GM21786 (cell line): ENCODE measurements at regions not wholly inside any gene's neighbourhood (a gene's known extent, or its start where the extent isn't known, plus 50 kb on each side); places are given as distances from the start of the nearest gene placed in this dataset.
"Not testable (repeated sequence)": the region's sequence is repeated elsewhere in the genome, so short reads cannot be mapped to it uniquely, and the experiment has no call there.

Source experiments
- ATAC-seq: cut with Tn5 transposase; IDR thresholded peaks from one replicate; pipeline ENCODE4 v1.9.1; 2021; ENCODE audit not compliant: unreplicated experiment

DNA sequence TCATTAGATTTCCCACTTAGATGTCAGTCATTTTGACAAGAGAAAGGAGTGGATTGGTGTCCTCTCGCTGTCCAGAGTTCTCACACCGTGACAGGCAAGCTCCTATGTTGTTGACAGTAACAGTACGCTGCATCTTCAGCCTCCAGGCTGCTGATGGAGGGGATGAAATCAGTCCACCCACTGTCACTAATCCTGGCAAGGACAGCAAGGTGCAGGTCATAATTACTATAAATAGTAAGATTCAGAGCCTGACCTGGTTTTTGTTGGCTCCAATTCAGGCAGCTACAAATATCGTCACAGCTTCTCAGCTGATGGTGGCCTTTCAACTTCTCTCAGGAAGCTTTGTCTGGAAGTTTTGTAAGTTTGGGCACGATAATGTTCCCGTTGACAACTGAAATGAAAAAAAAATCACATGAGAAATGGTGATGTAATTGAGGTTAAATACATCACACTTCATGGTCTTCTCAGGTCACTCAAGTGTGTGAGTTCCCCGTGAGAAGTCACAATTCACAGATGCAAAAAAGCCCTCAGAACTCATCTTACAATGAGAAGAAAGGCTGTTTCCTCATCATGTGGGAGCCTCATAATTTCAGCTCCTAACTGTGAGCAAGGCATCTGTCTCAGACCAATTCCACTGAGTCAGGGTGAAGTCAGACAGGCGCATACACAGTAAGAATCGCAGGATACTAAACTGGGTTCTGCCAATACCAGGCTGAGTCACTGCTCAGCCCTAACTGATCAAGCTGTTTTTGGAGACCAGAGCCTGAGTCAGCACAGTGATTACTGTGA lies 516.9 kb downstream of the RPIA start:
- ATAC-seq = not testable (repeated sequence)

DNA sequence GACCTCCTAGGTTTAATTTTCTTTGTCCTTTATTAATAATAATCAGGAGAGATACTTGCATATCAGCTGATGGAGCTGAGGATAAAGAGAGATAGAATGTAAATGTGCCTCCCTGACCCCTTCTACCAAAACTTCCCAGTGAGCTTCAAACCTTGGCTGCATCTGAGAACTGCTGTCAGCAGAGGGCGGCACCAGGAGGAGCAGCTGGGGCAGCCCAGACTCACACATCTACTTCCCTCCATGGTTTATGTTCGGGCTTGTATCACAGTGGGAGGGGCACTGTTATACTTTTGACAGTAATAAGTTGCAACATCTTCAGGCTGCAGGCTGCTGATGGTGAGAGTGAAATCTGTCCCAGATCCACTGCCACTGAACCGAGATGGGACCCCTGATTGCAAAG lies 521.7 kb downstream of the RPIA start:
- ATAC-seq = not testable (repeated sequence)

DNA sequence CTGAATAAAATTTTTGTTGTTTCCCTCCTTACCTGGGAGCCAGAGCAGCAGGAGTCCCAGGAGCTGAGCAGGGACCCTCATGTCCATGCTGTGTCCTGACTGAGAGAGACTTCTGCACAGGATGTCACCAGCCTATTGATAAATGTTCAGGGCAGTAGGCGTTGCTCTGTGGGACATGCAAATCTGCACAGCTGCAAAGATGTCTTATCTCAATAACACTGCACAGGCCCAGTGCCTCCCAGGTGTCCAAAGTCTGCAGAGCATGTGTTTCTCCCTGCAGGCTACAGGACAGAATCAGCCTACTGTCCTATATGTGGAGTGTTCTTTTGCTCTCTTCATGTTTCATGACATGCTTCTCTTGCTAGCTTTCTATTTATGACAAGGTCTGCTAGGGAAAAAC lies 522.3 kb downstream of the RPIA start:
- ATAC-seq = not testable (repeated sequence)

DNA sequence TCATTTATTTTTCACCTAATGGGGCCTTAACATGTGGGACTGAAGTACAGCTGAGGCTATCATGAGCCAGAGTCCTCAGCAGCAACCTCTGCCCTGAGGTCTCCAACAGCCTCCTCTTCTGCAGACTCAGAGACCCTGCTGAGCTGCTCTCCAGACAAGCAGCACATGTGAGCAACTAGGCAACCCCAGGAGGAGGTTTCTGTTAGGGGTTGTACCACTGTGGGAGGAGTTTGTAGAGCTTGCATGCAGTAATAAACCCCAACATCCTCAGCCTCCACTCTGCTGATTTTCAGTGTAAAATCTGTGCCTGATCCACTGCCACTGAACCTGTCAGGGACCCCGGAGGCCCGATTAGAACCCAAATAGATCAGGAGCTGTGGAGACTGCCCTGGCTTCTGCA lies 530.0 kb downstream of the RPIA start:
- not testable (repeated sequence) for ATAC-seq

DNA sequence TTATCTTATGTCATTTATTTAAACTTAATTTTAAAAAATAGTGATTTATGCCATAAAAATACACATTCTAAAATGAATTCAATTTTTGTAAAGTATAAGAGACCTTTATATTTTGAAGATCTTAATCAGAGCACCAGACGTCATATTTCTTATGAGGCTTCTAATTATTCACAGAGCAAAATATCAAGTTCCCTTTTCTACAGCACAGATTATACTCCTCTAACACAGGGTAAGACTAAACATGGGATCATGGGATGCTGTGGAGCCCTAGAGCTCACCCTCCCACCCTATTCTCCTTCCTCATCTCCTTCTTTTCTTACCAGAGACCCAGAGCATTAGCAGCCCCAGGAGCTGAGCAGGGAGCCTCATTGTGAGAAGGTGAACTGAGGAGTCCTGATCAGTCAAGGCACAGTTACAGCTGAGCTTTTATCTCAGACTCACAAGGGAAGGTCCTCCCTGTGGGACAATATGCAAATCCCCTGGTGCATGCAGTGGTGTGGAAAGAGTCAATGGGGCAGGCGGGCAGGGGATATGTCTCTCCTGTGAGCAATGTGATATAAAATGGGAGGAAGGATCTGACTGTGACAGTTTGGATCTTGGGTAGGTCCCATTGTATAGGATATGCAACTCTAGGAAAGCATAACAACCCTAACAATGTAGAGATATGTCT lies 530.7 kb downstream of the RPIA start:
- not testable (repeated sequence) for ATAC-seq

DNA sequence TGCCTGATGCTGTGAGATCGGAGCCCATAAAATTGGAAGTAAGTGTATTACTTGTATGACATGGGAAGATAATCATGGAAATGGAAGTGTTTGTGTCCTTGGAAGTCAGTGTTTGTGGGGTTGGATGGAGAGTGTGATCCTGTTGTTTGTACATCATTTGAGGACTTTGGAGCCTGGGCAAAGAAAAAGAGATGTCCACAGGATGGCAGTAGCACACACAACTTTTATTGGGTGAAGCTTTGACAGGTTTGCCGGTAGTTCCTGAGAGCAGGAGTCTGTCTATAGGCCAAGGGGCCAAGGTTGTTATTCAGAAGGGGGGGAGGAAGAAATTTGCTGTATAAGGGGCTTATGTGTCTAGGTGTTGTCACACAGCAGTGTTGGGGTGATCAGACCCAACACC lies 533.3 kb downstream of the RPIA start:
- not testable (repeated sequence) for ATAC-seq

DNA sequence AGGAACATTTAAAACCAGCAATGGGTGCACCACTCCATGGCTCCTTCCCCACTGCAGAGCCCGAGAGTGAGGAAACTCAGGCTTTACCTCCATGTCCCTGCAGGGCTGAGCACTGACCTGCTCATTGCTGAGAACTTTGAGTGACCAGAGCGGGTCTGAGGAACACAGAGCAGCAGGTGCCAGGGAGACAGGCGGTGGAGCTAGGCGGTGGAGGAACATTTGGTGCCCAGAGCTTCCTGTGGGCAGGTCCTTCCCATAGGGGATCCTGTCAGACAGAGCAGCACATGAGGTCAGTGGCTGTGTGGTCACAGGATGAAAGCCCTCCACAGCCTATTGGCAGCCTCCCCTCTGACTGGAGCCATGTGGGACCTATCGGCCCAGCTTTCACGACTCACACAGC lies 538.5 kb downstream of the RPIA start:
- ATAC-seq = not testable (repeated sequence)

DNA sequence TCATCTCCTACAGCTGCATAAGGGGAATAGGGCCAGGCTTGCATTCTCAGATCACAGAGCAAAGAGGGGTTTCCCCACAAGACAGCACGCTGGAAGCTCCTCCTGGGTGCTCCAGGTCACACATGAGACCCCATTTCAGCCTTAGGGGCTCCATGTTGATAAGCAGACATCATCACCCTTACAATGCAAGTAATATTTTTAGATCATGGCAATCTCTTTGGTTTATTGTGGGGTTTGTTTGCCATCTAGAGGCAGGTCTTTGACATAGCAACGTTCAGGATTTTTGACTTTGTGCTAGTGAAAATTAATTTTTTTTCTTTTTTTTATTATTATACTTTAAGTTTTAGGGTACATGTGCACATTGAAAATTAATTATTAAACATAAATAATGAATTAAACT lies 539.8 kb downstream of the RPIA start:
- not testable (repeated sequence) for ATAC-seq

DNA sequence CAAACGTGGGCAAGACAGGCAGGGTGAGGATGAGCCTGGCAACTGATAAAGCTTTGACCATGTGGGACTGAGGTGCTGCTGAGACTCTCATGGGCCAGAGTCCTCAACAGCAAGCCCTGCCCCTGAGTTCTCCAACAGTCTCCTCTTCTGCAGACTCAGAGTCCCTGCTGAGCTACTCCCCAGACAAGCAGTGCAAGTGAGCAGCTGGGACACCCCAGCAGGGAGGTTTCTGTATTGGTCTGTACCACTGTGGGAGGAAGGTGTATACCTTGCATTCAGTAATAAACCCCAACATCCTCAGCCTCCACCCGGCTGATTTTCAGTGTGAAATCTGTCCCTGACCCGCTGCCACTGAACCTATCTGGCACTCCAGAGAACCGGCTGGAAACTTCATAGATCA lies 542.5 kb downstream of the RPIA start:
- not testable (repeated sequence) for ATAC-seq

DNA sequence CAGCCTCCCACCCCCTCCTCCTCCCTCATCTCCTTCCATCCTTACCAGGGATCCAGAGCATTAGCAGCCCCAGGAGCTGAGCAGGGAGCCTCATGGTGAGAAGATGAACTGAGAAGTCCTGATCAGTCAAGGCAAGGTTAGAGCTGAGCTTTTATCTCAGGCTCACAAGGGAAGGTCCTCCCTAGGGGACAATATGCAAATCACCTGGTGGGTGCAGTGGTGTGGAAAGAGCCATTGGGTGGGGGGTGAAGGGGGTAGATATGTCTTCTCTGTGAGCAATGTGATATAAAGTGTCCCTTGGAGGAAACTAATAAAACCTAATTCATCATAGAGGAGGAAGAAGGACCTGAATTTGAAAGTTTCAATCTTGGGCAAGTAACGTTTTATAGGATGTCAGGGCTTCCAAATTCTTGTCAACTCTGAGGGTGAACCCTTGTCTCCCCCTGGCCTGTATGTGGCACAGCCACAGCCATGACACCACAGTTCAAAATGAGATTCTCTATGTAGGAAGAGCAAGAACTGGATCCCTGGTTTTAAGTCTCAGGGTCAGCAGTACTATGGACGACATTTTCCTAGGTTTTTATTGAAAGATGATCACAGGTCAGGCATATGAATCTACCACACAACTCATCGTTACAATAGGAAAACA lies 543.5 kb downstream of the RPIA start:
- not testable (repeated sequence) for ATAC-seq

DNA sequence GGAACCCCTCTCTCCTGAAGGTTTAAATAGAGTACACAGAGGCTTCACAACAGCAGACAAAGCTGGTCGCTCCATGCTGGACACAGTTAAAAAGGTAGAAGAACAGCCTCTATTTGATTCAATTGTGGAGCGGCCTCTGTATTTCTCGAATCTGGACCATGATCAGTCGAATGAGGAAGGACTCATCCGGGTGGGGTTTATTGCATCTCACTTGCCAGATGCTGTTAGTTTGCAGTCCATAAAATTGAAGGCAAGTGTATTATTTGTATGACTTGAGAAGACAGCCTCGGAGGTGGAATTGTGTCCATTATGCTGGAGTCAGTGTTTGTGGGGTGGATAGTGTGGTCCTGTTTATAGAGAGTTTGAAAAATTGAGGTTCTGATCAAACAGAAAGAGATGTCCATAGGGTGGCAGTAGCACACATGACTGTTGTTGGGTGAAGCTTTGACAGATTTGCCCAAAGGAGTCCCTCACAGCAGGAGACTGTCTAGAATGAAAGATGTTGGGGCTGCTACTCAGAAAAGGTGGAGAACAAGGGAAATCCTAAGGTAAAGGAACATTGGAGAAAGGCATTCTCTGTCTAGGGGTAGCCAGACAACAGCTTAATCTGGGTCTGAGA lies 545.5 kb downstream of the RPIA start:
- ATAC-seq = not testable (repeated sequence)

DNA sequence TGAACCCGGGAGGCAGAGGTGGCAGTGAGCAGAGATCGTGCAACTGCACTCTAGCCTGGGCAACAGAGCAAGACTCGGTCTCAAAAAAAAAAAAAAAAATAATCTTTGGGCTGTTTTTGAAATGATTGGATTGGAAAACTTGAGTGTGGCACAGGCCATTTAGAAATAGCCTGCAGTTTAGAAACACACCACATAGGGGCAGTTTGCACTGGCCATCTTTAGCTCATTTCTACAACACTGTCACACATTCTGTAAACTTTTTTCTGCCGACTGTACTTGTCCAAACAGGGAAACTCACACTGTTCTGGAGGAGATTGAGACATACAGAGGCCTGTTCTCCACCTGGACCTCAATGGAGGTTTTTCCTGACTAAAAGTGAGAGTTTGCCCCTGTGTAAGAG lies 546.3 kb downstream of the RPIA start:
- ATAC-seq = not testable (repeated sequence)

DNA sequence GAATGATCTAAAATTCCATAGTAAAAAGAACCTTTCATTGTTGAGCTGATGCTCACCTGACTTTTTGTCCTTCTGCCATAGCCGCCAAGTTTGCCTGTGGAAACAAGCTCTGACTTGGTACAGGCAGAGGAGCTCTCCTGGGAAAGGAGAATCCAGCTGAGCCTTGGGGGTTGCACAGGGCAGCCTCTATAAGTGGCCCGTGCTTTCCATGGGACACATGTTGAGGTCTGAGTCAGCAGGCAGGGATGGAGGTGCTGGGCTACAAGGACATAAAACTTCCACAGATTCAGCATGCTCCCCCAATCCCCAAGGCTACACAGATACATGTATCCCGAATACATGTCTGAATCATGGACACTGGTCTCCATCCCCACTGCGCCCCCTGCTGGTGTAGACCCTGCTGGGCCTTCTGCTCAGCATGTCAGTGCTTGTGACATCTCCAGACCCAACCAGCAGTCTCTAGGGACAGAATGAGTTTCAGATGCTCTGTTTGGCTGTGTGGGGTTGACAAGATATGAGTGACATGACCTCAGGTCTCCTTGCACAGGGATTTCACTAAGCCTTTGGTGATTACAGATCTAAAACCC lies 551.7 kb downstream of the RPIA start:
- ATAC-seq = peak; percentile 82

DNA sequence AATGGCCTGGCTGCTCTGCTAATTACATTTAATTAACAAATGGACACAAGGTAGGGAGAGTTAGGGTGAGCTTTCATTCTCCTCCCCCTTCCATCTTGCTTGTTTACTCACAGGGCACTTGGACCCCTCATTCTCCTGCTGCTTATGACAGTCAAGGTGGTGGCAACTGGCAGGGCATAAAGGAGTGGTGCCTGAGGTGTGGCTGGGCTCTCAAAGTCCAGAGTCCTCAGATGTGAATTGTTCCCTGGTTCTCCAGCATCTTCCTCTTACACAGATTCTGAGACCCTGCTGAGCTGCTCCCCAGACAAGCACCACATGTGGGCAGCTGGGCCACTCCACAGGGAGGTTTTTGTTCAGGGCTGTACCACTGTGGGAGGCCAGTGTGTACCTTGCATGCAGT lies 552.9 kb downstream of the RPIA start:
- not testable (repeated sequence) for ATAC-seq

DNA sequence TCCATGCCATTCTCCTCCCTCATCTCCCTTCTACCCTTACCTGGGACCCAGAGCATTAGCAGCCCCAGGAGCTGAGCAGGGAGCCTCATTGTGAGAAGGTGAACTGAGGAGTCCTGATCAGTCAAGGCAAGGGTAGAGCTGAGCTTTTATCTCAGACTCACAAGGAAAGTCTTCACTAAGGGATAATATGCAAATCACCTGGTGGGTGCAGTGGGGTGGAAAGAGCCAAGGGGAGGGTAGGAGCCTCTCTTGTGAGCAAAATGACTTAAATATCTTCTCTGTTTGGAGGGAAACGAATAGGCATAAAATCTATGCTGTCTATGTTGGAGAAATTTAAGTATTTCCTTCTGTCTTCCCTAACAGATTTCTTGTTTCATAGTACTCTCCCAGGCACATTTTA lies 554.0 kb downstream of the RPIA start:
- not testable (repeated sequence) for ATAC-seq

DNA sequence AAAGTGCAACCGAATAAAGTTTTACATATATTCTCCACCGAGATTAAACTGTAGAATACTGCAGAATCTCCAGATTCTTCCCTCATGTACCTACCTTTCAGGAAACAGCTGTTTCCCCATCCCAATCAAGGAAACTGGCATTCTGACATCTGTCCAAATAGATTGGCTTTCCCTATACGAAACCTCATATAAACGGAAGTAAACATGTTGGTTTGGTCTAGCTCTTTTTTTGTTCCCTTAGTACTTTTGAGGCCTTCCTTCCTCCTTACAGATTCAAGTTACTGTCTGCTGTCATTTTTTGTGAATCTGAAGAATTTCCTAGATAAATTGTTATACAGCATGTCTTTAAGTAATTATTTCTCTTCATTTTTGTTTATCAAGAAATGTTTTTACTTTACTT lies 554.6 kb downstream of the RPIA start:
- not testable (repeated sequence) for ATAC-seq

DNA sequence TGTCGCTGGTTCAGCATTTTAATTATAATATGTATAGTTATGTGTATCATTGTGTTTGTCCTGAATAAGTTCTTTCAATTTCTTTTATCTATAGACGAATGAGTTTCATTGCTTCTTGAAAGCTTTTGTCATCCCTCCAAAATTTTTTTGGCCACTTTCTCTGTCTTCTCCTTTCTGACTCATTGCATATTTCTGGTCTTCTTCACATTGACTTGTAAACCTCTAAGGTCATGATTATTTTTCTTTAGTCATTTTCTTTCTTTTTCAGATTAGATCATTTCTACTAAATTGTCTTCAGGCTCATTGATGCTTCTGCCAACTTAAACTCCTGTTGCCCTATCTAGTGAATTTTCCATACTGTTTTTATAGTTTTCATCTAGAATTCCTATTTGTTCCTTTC lies 555.1 kb downstream of the RPIA start:
- ATAC-seq = not testable (repeated sequence)

DNA sequence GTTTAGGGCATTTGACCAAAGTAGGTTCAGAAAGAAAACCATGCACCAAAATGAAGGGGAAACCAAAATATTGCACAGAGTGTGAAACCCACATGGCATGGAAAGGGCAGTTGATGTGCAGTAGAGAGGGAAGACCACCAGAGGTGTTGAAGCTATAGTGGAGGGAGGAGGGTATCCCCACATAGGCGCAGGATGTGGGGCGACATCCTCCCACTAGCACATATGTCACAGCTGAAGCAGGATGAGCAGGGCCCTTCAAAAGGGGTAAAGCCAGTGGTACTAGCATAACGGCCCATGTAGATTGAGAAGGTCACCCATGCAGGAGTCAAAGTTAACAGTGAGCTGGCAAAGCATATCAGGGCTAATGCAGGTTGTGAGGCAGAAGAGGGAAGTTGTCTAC lies 563.5 kb downstream of the RPIA start:
- ATAC-seq = not testable (repeated sequence)

DNA sequence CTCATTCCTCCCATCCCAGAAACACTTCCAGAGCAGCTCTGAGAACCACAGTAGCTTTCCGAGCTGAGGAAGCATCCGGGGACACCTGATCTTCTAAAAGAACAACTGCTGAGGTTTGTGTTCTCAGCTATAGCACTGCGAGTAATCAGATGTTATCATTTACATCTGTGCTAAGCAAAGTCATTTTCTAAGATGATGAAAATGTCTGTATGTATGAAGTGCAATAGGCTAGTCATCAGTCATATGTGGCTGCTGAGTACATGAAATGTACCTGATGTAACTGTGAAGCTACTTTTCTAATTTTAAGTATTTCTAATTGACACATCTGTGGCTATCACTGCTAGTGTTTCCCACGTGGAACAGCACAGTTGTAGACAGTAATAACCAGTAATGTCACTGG lies 582.0 kb downstream of the RPIA start:
- ATAC-seq = not testable (repeated sequence)

DNA sequence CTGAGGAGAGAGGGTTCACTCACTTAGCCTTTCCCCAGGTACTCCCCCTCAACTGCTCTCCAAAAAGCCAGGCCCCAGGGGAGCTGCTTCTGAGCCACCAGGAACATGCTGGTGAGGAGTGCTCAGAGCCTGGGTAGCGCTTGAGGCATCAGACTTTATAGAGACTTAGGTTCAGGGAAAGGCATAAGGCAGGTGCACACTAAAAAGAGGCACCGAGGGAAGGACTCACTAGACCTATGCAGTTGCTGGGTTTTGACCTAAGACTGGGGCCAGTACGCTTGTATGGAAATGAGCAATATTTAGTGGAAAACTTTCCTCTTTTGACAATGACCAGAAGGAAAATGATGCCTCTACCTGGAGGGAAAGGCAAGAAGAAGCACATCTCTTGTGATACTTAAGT lies 589.1 kb downstream of the RPIA start:
- not testable (repeated sequence) for ATAC-seq

DNA sequence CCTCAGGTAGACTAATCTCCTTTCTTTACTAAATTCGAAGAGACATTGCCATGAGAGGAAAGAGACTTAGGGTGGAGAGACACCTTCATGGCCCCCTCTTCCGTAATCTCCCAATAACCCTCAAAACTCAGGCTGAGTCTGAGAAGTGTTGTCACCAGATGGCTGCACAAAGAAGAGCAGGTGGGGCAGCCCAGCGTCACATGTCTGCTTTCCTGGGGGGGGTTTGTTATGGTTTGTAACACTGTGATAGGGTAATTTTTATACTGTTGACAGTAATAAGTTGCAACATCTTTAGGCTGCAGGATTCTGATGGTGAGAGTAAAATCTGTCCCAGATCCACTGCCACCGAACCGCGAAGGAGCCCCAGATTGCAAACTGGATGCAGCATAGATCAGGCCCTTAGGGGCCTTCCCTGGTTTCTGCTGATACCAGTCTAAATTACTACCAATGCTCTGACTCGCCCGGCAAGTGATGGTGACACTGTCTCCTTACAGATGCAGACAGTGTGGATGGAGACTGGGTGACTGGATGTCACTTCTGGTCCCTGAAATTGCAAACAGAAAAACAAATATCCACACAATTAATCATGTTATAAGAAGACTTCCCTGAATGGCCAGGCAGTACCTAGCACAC lies 595.1 kb downstream of the RPIA start:
- not testable (repeated sequence) for ATAC-seq
